ENCODE measurements at regions not wholly inside any gene's neighbourhood (a gene's known extent, or its start where the extent isn't known, plus 50 kb on each side); places are given as distances from the start of the nearest gene placed in this dataset.

GRCh38 chr3:176566757-176567156 lies 630.5 kb downstream of the TBL1XR1 start:
- Histone ChIP-seq H3K9me3 (ENCODE audit: low read depth, low read length, poor library complexity, severe bottlenecking) (no peaks in the 10 kb centered on the region), H3K4me3 (ENCODE audit: low read depth, low read length, poor library complexity, severe bottlenecking) (no peak overlapping the region), H3K36me3 (ENCODE audit: insufficient read depth, low read length, poor library complexity, severe bottlenecking) (no peaks in the 10 kb centered on the region), H3K27ac (ENCODE audit: low read depth, low read length, poor library complexity, severe bottlenecking) (no peak overlapping the region), H3K27me3 (replicated peaks; ENCODE audit: insufficient read depth, low read depth, low read length, poor library complexity) (no peaks in the 10 kb centered on the region), H3K4me1 (ENCODE audit: insufficient read depth, low read length, poor library complexity, severe bottlenecking) (no peaks in the 10 kb centered on the region)
- BruUV-seq (replicated peaks): no TSS peak
- POLR2A ChIA-PET (ENCODE audit: low non-redundant PET): no interaction called here
- CTCF ChIA-PET: no interaction called here
- TF ChIP-seq, protein P1, sequence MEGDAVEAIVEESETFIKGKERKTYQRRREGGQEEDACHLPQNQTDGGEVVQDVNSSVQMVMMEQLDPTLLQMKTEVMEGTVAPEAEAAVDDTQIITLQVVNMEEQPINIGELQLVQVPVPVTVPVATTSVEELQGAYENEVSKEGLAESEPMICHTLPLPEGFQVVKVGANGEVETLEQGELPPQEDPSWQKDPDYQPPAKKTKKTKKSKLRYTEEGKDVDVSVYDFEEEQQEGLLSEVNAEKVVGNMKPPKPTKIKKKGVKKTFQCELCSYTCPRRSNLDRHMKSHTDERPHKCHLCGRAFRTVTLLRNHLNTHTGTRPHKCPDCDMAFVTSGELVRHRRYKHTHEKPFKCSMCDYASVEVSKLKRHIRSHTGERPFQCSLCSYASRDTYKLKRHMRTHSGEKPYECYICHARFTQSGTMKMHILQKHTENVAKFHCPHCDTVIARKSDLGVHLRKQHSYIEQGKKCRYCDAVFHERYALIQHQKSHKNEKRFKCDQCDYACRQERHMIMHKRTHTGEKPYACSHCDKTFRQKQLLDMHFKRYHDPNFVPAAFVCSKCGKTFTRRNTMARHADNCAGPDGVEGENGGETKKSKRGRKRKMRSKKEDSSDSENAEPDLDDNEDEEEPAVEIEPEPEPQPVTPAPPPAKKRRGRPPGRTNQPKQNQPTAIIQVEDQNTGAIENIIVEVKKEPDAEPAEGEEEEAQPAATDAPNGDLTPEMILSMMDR (conservative IDR thresholded peaks at IDR 0.05; ENCODE audit: low read depth, low read length): no peak
- no peak for TF ChIP-seq EZH2 (IDR thresholded peaks at IDR 0.05; ENCODE audit: borderline replicate concordance, low read depth, low read length, poor library complexity, severe bottlenecking)
- intact Hi-C loops (cut with micrococcal nuclease; ENCODE audit: unreplicated experiment): no loop called here
- no peak for DNase-seq (ENCODE audit: low spot score)

DNA sequence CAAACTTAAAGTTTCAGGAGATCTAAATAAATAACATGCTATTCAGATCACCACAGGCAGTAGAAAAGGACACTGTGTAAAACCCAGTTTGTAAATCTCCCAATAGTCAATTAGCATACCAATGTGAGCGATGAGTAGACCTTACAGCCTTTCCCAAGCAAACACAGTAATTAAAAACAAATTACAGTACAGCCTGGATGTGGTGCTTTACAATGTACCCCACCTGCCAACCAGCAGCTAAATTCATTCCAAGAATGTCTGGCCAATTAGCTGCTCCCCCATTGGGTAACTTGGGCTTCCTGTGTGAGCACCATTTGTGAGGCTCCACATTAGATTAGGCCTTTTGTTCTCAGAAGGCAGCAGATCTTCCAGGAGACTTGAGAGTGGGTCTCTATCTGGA lies 635.0 kb downstream of the TBL1XR1 start:
- POLR2A ChIA-PET (ENCODE audit: low non-redundant PET): no interaction called here
- no peak overlapping the region for H3K27ac ChIP-seq (ENCODE audit: low read depth, low read length, poor library complexity, severe bottlenecking)
- no TSS peak for BruUV-seq (replicated peaks)
- CTCF ChIA-PET: no interaction called here
- DNase-seq (ENCODE audit: low spot score): peak; percentile 19
- H3K9me3 ChIP-seq (ENCODE audit: low read depth, low read length, poor library complexity, severe bottlenecking): no peaks in the 10 kb centered on the region
- intact Hi-C loops (cut with micrococcal nuclease; ENCODE audit: unreplicated experiment): no loop called here
- H3K4me3 ChIP-seq (ENCODE audit: low read depth, low read length, poor library complexity, severe bottlenecking): no peak overlapping the region
- H3K27me3 ChIP-seq (replicated peaks; ENCODE audit: insufficient read depth, low read depth, low read length, poor library complexity): no peaks in the 10 kb centered on the region
- no peaks in the 10 kb centered on the region for H3K36me3 ChIP-seq (ENCODE audit: insufficient read depth, low read length, poor library complexity, severe bottlenecking)
- no peaks in the 10 kb centered on the region for H3K4me1 ChIP-seq (ENCODE audit: insufficient read depth, low read length, poor library complexity, severe bottlenecking)
- TF ChIP-seq EZH2 (IDR thresholded peaks at IDR 0.05; ENCODE audit: borderline replicate concordance, low read depth, low read length, poor library complexity, severe bottlenecking): no peak
- TF ChIP-seq, protein P1 (conservative IDR thresholded peaks at IDR 0.05; ENCODE audit: low read depth, low read length): no peak

- H3K27me3 ChIP-seq (replicated peaks; ENCODE audit: insufficient read depth, low read depth, low read length, poor library complexity): no peaks in the 10 kb centered on the region
- DNase-seq (ENCODE audit: low spot score): no peak
- CTCF ChIA-PET: no interaction called here
- no peaks in the 10 kb centered on the region for H3K36me3 ChIP-seq (ENCODE audit: insufficient read depth, low read length, poor library complexity, severe bottlenecking)
- H3K9me3 ChIP-seq (ENCODE audit: low read depth, low read length, poor library complexity, severe bottlenecking): no peaks in the 10 kb centered on the region
- H3K4me3 ChIP-seq (ENCODE audit: low read depth, low read length, poor library complexity, severe bottlenecking): no peak overlapping the region
- H3K27ac ChIP-seq (ENCODE audit: low read depth, low read length, poor library complexity, severe bottlenecking): no peak overlapping the region
- TF ChIP-seq, protein P1 (conservative IDR thresholded peaks at IDR 0.05; ENCODE audit: low read depth, low read length): no peak
- no peak for TF ChIP-seq EZH2 (IDR thresholded peaks at IDR 0.05; ENCODE audit: borderline replicate concordance, low read depth, low read length, poor library complexity, severe bottlenecking)
- intact Hi-C loops (cut with micrococcal nuclease; ENCODE audit: unreplicated experiment): no loop called here
- POLR2A ChIA-PET (ENCODE audit: low non-redundant PET): no interaction called here
- BruUV-seq (replicated peaks): no TSS peak
- no peaks in the 10 kb centered on the region for H3K4me1 ChIP-seq (ENCODE audit: insufficient read depth, low read length, poor library complexity, severe bottlenecking)
These were observed 635.5 kb downstream of the TBL1XR1 start for GRCh38 chr3:176561826-176562225.
